ENCODE measurements at regions not wholly inside any gene's neighbourhood (a gene's known extent, or its start where the extent isn't known, plus 50 kb on each side); places are given as distances from the start of the nearest gene placed in this dataset.

DNA sequence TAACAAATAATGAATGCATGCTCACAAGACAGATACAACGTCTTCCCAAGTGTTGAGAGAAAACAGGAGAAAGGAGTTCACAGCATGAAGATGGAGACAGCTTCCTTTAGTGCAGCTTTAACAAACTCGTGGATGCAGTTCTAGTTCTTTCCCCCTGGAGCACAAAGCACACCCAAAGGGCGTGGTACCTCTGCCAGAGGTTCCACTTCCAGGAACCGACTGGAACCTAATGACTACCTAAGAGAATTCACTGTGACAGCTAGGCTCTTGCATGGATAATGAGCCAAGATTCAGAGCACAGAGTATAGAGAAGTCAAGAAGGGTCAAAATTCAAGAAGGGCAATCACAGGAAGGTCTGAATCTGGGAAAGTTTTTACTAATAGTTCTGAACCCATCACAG, 673.2 kb downstream of the XPNPEP1 start:
- TF ChIP-seq CTCF (conservative IDR thresholded peaks at IDR 0.05; ENCODE audit: low read length) (no peak), EZH2phosphoT487 (IDR thresholded peaks at IDR 0.05; ENCODE audit: borderline replicate concordance) (no peak)

All from Loucy (cell line).